ENCODE measurements at regions not wholly inside any gene's neighbourhood (a gene's known extent, or its start where the extent isn't known, plus 50 kb on each side); places are given as distances from the start of the nearest gene placed in this dataset.

DNA sequence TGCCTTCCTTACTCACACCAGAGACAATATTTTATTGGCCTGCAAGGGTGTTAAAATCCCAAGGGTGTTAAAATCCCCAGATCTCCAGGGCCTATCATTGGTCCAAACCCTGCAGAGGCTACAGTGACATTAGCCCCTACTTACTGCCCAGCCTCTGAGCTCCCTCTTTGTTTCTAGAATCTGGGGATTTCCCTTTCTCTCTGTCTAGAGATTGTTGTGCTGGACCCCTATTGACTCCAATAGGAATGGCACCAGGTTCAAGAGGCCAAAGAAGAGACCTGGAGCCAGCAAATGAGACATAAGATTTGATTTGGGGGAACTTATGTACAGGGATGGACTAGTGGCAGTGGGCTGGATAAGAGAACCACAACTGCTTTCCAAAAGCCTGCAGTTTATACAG lies 53.3 kb upstream of the ZBED3 start:
- Histone ChIP-seq H3K4me1 (peaks cover 0 to 7% (median 0%) of the 10 kb centered on the region in 4 donors), H3K9me3 (no peaks in the 10 kb centered on the region), H3K36me3 (no peaks in the 10 kb centered on the region), H3K4me3 (no peak overlapping the region), H3K27me3 (no peaks in the 10 kb centered on the region), H3K27ac (no peak overlapping the region)
- intact Hi-C loops (cut with DNase I), result no loop called here
- TF ChIP-seq, protein P1, sequence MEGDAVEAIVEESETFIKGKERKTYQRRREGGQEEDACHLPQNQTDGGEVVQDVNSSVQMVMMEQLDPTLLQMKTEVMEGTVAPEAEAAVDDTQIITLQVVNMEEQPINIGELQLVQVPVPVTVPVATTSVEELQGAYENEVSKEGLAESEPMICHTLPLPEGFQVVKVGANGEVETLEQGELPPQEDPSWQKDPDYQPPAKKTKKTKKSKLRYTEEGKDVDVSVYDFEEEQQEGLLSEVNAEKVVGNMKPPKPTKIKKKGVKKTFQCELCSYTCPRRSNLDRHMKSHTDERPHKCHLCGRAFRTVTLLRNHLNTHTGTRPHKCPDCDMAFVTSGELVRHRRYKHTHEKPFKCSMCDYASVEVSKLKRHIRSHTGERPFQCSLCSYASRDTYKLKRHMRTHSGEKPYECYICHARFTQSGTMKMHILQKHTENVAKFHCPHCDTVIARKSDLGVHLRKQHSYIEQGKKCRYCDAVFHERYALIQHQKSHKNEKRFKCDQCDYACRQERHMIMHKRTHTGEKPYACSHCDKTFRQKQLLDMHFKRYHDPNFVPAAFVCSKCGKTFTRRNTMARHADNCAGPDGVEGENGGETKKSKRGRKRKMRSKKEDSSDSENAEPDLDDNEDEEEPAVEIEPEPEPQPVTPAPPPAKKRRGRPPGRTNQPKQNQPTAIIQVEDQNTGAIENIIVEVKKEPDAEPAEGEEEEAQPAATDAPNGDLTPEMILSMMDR (IDR thresholded peaks at IDR 0.05), result no peak
- TF ChIP-seq POLR2A (IDR thresholded peaks at IDR 0.05), result no peak
- ATAC-seq (no peak), DNase-seq (no peak)

DNA sequence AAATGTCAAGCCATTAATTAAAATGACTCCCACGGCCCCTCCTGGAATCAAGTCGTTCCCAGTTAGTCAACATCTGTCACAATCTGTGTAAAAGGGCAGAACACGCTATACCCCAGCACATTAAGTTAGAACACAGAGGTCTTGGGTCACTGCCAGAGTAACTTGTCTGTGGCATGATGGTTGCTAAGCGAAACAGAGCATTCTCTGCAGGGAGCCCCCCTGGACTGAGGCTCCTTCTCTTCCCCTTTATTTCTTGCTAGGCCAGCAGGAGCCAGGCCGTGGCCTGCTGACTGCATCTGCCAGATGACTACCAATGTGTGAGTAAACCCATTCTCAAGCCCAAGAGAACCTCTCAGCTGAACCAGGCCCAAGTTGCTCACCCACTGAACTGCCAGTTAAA lies 51.9 kb upstream of the ZBED3 start:
- peaks cover 0 to 7% (median 0%) of the 10 kb centered on the region in 4 donors for H3K4me1 ChIP-seq
- TF ChIP-seq POLR2A (IDR thresholded peaks at IDR 0.05), result no peak
- TF ChIP-seq, protein P1 (IDR thresholded peaks at IDR 0.05), result no peak
- H3K27me3 ChIP-seq, result no peaks in the 10 kb centered on the region
- WGBS (ENCODE audit: insufficient coverage, low coverage, low lambda C conversion rate, missing lambda C conversion rate), result 36% methylated on average over 3 of the region's 5 CpGs
- H3K4me3 ChIP-seq, result peak overlapping the region in 1 of 3 donors; percentile 24
- H3K36me3 ChIP-seq, result no peaks in the 10 kb centered on the region
- H3K27ac ChIP-seq, result peak overlapping the region in 1 of 3 donors; percentile 19
- DNase-seq (peak in 2 of 3 donors; percentile 23 to 84), ATAC-seq (peak; percentile 51 to 92 (median 75))
- intact Hi-C loops (cut with DNase I), result no loop called here
- H3K9me3 ChIP-seq, result no peaks in the 10 kb centered on the region

Small RNA genes lying in the stretch of these regions (small RNA-seq; reads per million reads assigned to genes)
- 0 reads per million in 2 experiments for gene HMGB1P35
